ENCODE measurements at regions not wholly inside any gene's neighbourhood (a gene's known extent, or its start where the extent isn't known, plus 50 kb on each side); places are given as distances from the start of the nearest gene placed in this dataset.

DNA sequence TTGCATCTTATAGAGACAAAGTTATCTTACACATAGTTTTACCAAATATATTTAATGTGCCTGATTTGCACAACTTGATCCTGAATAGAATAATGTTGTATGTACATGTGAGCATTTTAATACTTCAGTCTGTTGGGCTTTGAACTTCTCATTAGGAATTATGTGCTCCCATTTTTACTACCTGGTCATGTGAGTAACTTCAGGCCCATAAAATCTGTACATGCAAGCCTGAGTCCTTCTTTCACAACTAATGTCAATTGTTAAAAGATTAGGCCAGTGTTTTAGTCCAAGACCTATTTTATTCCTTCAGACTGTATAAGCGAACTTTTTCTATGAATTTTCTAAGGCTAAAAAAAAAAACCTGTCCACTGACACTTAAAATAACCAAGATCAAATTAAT, 715.4 kb downstream of the CDH8 start:
- no peak overlapping the region for H3K4me2 ChIP-seq (ENCODE audit: low read length)
- CTCF ChIA-PET: no interaction called here
- no peaks in the 10 kb centered on the region for H3K27me3 ChIP-seq (ENCODE audit: low read length)
- H3K36me3 ChIP-seq (ENCODE audit: low read depth, low read length): no peaks in the 10 kb centered on the region
- no peaks in the 10 kb centered on the region for H3K9me3 ChIP-seq (ENCODE audit: low read length)
- no peaks in the 10 kb centered on the region for H4K20me1 ChIP-seq (ENCODE audit: low read length)
- H3F3A ChIP-seq (ENCODE audit: low read length, unreplicated experiment): no peaks in the 10 kb centered on the region
- H3K4me3 ChIP-seq (ENCODE audit: low read length): no peak overlapping the region
- H3K9ac ChIP-seq (ENCODE audit: low read length): no peak overlapping the region
- no TSS peak for BruUV-seq (replicated peaks)
- intact Hi-C loops (cut with micrococcal nuclease): no loop called here
- POLR2A ChIA-PET (ENCODE audit: unreplicated experiment): no interaction called here
- no peak overlapping the region for H2AFZ ChIP-seq (ENCODE audit: low read length)
- TF ChIP-seq, protein P1, sequence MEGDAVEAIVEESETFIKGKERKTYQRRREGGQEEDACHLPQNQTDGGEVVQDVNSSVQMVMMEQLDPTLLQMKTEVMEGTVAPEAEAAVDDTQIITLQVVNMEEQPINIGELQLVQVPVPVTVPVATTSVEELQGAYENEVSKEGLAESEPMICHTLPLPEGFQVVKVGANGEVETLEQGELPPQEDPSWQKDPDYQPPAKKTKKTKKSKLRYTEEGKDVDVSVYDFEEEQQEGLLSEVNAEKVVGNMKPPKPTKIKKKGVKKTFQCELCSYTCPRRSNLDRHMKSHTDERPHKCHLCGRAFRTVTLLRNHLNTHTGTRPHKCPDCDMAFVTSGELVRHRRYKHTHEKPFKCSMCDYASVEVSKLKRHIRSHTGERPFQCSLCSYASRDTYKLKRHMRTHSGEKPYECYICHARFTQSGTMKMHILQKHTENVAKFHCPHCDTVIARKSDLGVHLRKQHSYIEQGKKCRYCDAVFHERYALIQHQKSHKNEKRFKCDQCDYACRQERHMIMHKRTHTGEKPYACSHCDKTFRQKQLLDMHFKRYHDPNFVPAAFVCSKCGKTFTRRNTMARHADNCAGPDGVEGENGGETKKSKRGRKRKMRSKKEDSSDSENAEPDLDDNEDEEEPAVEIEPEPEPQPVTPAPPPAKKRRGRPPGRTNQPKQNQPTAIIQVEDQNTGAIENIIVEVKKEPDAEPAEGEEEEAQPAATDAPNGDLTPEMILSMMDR (conservative IDR thresholded peaks at IDR 0.05; ENCODE audit: low read depth, low read length): no peak
- no peak for TF ChIP-seq EZH2phosphoT487 (IDR thresholded peaks at IDR 0.05; ENCODE audit: borderline replicate concordance, low read length)
- no peak for TF ChIP-seq EZH2 (IDR thresholded peaks at IDR 0.05; ENCODE audit: low read length, unreplicated experiment)
- no peaks in the 10 kb centered on the region for H3K9me2 ChIP-seq (replicated peaks; ENCODE audit: low read length)
- no peaks in the 10 kb centered on the region for H3K79me2 ChIP-seq (ENCODE audit: low read length)
- ATAC-seq (no peak), DNase-seq (no peak)
- H3K27ac ChIP-seq (ENCODE audit: low read length): no peak overlapping the region
- no peaks in the 10 kb centered on the region for H3K4me1 ChIP-seq (ENCODE audit: insufficient read depth, low read length)

DNA sequence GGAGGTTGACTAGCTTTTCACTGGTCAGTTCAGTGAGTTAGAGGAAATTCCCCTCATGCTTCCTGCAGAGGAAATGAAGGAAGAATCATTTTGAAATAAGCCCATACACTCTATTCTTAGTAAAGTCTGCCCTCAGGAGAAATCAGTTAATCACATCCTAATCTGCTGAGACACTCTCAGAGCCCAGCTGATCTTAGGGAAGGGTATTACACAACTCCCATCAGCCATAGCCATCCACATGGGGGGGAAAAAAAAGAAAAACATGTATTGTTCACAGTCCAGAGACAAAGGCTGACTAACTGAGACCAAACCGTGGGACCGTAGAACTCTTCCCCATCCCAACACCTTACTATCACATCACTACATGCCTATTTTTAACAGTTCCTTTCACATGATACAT, 722.3 kb downstream of the CDH8 start:
- POLR2A ChIA-PET (ENCODE audit: unreplicated experiment): no interaction called here
- Histone ChIP-seq H3K27ac (ENCODE audit: low read length) (no peak overlapping the region), H3K4me1 (ENCODE audit: insufficient read depth, low read length) (no peaks in the 10 kb centered on the region), H3K9me3 (ENCODE audit: low read length) (no peaks in the 10 kb centered on the region), H3K4me3 (ENCODE audit: low read length) (no peak overlapping the region), H4K20me1 (ENCODE audit: low read length) (no peaks in the 10 kb centered on the region), H3K9ac (ENCODE audit: low read length) (no peak overlapping the region), H3K4me2 (ENCODE audit: low read length) (no peak overlapping the region), H3K79me2 (ENCODE audit: low read length) (no peaks in the 10 kb centered on the region), H3F3A (ENCODE audit: low read length, unreplicated experiment) (no peaks in the 10 kb centered on the region), H3K9me2 (replicated peaks; ENCODE audit: low read length) (no peaks in the 10 kb centered on the region), H3K36me3 (ENCODE audit: low read depth, low read length) (no peaks in the 10 kb centered on the region), H2AFZ (ENCODE audit: low read length) (no peak overlapping the region), H3K27me3 (ENCODE audit: low read length) (no peaks in the 10 kb centered on the region)
- TF ChIP-seq EZH2phosphoT487 (IDR thresholded peaks at IDR 0.05; ENCODE audit: borderline replicate concordance, low read length) (no peak), EZH2 (IDR thresholded peaks at IDR 0.05; ENCODE audit: low read length, unreplicated experiment) (no peak)
- TF ChIP-seq, protein P1 (conservative IDR thresholded peaks at IDR 0.05; ENCODE audit: low read depth, low read length): no peak
- intact Hi-C loops (cut with micrococcal nuclease): no loop called here
- CTCF ChIA-PET: no interaction called here
- BruUV-seq (replicated peaks): no TSS peak
- no peak for DNase-seq
- ATAC-seq: no peak

DNA sequence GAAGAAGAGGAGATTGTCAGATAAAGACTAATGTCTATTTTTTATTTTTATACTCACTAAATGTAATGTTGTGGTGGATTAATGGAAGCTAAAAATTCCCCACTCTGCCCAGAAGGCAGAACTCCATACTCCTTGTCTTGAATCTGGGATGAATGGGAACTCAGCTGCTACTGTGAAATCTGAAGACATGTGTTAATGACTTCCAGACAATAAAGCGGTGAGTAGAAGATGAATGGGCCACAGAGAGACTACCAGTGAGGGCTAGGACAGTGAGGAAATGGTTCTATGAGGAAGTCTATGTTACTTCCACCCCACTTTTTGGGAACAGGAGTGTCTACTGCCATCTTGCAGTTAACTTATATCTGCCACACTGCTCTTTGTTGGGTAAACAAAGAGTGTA, 726.9 kb downstream of the CDH8 start:
- H3K4me1 ChIP-seq (ENCODE audit: insufficient read depth, low read length): no peaks in the 10 kb centered on the region
- H3K36me3 ChIP-seq (ENCODE audit: low read depth, low read length): no peaks in the 10 kb centered on the region
- H3K9ac ChIP-seq (ENCODE audit: low read length): no peak overlapping the region
- CTCF ChIA-PET: no interaction called here
- POLR2A ChIA-PET (ENCODE audit: unreplicated experiment): no interaction called here
- H4K20me1 ChIP-seq (ENCODE audit: low read length): no peaks in the 10 kb centered on the region
- ATAC-seq (no peak), DNase-seq (no peak)
- intact Hi-C loops (cut with micrococcal nuclease): no loop called here
- H3K27me3 ChIP-seq (ENCODE audit: low read length): no peaks in the 10 kb centered on the region
- TF ChIP-seq, protein P1 (conservative IDR thresholded peaks at IDR 0.05; ENCODE audit: low read depth, low read length): no peak
- TF ChIP-seq EZH2phosphoT487 (IDR thresholded peaks at IDR 0.05; ENCODE audit: borderline replicate concordance, low read length) (no peak), EZH2 (IDR thresholded peaks at IDR 0.05; ENCODE audit: low read length, unreplicated experiment) (no peak)
- no peaks in the 10 kb centered on the region for H3F3A ChIP-seq (ENCODE audit: low read length, unreplicated experiment)
- no TSS peak for BruUV-seq (replicated peaks)
- no peak overlapping the region for H3K4me3 ChIP-seq (ENCODE audit: low read length)
- H3K27ac ChIP-seq (ENCODE audit: low read length): no peak overlapping the region
- H3K4me2 ChIP-seq (ENCODE audit: low read length): no peak overlapping the region
- H3K79me2 ChIP-seq (ENCODE audit: low read length): no peaks in the 10 kb centered on the region
- no peak overlapping the region for H2AFZ ChIP-seq (ENCODE audit: low read length)
- H3K9me3 ChIP-seq (ENCODE audit: low read length): no peaks in the 10 kb centered on the region
- no peaks in the 10 kb centered on the region for H3K9me2 ChIP-seq (replicated peaks; ENCODE audit: low read length)

All from PC-3 (cell line).